COR-L47 (cell line): ENCODE measurements at regions not wholly inside any gene's neighbourhood (a gene's known extent, or its start where the extent isn't known, plus 50 kb on each side); places are given as distances from the start of the nearest gene placed in this dataset.
"Not testable (repeated sequence)": the region's sequence is repeated elsewhere in the genome, so short reads cannot be mapped to it uniquely, and the experiment has no call there.

Source experiments
- DNase-seq: peaks from one replicate; lab custom pipeline; 2025; lab: John Stamatoyannopoulos, UW

DNA sequence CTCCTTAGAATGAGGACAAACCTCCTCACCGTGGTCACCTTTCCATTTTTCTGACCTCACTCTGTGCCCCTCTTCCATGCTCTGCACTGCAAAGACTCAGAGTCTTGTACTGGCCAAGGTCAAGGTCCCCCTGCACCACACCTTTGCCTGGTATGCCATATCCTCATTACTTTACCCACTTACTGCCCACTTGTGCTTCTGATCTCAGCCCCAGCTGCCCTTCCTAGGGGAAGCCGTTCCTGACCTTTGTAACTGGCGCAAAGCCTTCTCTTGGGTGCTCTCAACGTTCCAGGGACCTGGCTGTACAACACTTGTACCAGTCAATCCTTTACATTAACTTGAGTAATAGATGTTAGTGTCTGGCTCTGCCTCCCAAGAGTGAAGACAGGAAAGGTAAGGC is 256.0 kb downstream of the SV2B start:
- DNase-seq: no peak

DNA sequence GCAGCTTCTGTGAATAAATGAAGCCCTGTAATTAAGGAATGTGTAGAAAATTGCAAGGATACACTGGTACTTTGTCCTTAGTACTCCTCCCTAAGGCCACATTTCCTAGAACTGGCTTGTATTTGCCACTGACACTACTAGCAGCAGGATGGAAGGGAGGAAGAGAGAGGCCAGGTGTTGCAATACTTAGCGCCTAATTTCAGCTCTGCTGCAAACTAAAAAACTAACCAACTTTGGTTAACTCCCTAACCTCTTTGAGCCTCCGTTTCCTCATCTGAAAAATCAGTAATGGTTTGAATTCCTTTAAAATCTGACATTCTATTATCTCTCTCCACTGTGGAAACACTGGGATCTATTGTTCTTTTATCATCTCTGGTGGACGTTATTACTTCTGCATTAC is 257.0 kb downstream of the SV2B start:
- no peak for DNase-seq

DNA sequence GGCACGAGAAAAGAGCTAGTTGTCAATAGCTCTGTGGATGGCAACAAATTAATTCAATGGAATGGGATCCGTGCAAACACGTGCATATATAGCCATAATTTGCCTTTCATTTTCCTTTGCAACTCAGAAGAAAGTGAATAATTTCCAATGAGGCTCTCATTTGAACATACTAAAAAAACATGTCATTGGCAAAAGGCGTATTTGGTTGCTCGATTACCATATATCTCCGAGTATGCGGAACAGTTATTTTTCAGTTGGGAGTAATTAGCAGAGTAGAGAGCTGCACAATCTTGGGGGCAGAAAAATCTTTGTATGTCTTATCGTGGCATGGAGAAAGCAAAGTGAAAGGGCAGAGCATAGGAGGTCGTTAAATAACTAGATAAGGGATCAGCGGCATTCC is 257.4 kb downstream of the SV2B start:
- DNase-seq: no peak

DNA sequence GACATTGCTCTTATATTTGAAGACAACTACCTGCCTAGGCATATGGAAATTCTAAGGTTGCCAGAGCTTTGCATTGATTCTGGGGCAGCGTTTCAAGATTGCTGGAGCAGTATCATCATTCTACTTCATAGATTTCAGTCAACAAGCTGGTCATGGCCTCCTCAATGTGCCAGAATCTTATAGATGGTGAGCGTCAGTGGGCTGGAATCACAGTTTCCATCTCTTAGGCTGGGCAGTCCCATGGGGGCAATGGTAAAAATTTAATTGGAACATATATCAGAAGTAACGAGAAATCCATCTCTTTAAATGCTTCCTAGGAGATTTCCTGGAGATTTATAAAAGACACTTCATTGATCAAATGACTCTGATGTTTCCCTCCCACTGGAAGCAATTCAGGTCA is 258.3 kb downstream of the SV2B start:
- DNase-seq: no peak

DNA sequence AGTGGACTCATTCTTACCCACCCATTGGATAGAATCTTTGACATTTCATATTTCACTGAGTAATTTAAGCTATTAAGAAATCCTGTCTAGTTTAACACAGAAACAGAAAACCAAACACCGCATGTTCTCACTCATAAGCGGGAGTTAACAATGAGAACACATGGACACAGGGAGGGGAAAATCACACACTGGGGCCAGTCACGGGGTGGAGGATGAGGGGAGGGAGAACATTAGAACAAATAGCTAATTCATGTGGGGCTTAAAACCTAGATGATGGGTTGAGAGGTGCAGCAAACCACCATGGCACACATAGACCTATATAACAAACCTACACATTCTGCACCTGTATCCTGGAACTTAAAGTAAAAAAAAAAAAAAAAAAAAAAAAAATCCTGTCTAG is 261.6 kb downstream of the SV2B start:
- DNase-seq: not testable (repeated sequence)

DNA sequence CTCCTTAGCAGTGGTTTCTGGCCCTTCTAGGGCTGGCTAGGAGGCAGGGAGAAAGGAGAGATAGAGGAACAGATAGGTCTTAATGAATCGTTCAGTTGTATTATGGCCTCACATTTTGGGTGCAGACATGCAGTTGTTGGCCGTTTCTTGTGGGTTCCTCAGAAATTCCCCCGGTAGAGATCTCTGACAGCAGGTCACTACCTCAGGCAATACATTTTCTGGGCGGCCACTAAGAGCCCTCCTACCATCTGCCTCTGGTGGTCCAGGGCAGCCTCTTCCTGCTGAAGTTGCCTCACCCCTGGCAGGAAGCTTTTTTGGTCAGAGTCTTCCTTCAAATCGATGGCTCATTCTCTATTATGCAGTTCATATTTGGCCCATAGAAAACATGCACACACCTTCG is 266.1 kb downstream of the SV2B start:
- DNase-seq: no peak

DNA sequence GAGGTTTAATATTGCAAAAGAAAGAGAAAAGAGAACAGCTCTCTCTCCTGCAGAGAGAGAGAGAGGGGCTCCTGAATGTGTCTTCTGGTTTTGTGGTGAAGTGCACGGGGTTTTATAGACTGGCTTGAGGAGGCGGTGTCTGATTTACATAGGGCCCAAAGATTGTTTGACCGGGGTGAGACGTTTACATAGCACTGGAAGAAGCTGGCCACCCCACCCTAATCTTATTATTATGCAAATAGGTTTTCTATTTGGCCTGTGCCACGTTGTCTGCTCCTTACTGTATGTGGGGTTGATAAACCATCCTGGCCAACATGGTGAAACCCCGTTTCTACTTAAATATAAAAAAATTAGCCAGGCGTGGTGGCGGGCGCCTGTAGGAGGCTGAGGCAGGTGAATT is 268.6 kb downstream of the SV2B start:
- no peak for DNase-seq

DNA sequence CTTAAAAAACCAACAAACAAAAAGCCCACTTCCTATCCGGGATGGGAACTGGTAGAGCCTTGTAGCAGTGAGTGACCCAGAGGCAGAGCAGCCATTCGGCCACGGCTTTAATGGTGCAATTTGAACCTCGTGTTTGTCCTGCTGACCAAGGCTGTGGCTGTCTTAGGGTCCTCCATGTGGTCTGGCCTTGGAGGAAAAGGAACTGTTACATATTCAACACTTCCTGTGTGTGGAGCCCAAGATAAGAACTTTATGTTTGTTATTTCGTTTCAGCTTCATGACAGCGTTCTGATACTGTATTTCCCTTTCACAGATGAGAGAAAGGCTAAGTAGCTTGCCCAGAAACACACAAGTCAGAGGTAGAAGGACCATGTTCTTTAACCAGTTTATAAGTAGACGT is 269.8 kb downstream of the SV2B start:
- no peak for DNase-seq

DNA sequence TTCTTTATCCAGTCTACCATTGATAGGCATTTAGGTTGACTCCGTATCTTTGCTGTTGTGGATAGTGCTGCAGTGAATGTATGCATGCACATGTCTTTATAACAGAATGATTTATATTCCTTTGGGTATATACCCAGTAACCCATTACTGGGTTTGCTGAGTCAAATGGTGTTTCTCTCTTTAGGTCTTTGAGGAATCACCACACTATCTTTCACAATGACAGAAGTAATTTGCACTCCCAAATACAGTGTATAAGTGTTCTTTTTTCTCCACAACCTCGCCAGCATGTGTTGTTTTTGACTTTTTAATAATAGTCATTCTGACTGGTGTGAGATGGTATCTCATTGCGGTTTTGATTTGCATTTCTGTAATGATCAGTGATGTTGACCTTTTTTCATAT is 271.3 kb downstream of the SV2B start:
- DNase-seq: not testable (repeated sequence)

DNA sequence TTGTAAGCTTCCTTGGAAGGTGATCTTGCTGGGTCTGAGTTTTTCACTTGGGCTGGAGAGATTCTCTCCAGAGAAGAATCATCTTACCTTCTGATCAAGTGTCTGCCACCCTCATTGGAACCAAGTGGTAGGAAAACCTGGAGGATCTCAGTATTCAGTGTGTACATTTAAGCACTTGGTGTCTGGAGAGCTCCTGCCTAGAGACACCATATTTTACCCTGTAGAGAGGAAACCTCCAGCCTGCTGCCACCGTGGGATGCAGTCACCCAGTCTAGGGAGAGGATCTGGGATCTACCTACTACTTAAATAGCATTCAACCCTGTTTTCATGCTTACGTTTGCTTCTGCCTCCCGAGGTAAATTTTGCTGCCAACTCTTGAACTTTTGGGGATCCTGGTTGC is 274.3 kb downstream of the SV2B start:
- no peak for DNase-seq

DNA sequence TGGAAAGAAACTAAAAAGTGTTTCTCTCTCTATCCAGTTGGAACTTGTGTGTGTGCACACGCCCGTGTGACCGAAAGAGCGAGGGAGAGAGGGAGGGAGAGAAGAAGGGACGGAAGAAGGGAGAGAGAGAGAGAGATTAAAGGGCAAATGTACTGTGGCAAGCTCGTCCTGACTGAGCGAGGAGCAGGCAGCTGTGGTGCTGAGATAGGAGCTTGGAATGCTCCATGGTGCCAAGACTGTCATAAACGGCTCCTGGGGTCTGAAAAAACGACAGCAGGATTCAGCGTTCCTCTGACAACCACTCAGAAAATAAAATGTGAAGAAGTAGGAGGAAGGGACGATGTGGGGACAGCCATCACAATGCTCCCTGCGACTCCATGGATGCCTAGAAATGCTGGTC is 276.0 kb downstream of the SV2B start:
- no peak for DNase-seq

DNA sequence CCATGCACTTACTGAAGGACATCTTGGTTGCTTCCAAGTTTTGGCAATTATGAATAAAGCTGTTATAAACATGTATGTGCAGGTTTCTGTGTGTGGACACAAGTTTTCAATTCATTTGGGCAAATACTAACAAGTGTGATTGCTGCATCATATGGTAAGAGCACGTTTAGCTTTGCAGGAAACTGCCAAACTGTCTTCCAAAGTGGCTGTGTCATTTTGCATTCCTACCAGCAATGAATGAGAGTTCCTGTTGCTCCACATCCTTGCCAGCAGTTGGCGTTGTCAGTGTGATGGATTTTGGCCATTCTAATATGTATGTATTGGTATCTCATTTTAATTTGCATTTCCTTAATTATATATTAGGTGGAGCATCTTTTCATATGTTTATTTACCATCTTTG is 280.1 kb downstream of the SV2B start:
- DNase-seq: no peak

DNA sequence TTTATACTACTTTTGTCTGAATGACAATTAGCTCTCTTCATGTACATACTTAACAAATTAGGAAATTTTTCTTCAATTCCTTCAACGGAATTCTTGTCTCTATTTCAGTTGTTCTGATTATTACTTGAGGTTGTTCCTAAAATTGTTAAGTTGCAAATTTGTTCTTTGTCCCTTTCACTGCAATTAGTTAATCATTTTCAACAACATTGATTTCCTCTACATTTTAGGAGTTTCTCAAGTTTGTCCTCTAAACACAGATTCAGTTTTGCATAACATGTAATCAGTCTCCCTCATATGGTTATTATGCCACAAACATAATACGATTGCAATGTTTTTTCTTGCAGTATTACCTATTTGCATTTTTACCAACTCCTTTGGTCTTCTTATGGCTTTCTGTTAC is 283.5 kb downstream of the SV2B start:
- DNase-seq: no peak

DNA sequence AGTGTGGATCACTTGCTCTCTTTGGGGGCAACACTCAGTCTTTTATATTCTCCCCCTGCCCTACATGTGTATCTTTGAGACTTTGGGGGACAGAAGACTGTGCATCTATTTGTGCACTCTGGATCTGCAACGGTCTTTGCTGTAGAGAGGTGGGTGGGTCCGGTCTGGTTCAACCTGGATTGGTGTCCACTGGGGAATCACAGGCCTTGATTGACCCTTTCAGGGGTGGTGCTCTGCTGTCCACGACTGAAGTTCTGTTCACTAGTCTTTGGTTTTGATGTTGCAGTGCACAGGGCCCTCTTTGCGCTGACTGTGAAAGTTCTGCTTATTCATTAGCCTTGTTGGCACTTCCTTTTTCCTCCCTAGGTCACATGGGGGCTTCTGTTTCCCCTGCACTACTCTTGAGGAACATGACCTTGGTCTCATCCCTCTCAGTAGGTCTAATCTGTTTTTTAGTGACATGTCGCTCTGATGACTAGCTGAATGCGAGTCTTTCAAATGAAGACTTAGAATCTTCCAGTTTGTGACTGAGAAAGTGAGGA is 284.2 kb downstream of the SV2B start:
- no peak for DNase-seq

DNA sequence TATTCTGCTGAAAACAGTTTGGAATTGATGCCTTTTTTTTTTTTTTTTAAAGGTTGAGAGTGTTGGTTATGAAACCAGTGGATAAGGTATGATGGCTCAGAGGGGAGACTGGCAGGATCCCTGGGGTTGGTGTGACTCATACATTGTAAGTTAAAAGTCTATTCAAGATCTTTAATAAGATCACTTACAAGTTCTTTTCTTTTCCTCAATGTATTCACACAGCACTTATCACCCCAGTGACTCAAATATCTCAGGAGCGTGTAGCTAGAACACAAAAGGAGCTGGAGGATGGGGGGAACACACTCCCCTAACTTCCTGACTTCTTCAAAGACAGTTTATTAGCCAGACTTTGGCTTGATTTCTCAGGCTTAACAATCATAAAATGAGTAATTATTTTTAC is 285.3 kb downstream of the SV2B start:
- no peak for DNase-seq

DNA sequence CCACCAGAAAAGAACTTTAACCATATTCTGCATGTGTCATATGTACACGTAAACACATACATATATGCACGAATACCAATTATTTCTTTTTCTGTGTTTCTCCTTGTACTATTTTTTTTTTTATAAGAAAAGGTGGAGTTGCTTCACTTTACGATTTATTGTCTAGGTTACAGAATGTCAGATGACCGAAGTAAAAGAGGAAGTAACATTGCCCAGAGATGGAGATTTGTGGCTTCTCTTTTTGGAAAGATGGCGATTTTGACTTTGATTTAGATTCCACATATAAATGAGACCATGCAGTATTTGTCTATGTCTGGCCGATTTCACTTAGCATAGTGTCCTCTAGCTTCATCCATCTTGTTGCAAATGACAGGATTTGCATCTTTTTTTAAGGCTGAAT is 293.1 kb downstream of the SV2B start:
- no peak for DNase-seq

DNA sequence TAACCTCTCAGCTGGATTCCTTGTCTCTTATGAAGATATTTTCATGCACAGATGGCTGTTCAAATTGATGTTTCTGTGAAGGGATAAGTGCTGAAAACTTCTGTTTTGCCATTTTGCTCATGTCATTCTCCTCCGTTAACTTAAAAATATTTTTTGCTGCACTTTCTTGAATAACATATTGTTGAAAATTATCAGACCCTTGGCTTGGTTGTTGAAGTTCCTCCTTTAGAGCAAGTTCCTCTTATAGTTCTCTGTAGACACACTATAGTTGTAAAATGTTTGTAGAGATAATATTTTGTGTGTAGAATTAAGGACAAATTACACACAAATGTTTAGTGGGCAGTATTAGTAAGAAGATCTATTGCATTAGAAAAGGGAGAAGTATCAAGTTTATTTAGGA is 300.4 kb downstream of the SV2B start:
- no peak for DNase-seq

DNA sequence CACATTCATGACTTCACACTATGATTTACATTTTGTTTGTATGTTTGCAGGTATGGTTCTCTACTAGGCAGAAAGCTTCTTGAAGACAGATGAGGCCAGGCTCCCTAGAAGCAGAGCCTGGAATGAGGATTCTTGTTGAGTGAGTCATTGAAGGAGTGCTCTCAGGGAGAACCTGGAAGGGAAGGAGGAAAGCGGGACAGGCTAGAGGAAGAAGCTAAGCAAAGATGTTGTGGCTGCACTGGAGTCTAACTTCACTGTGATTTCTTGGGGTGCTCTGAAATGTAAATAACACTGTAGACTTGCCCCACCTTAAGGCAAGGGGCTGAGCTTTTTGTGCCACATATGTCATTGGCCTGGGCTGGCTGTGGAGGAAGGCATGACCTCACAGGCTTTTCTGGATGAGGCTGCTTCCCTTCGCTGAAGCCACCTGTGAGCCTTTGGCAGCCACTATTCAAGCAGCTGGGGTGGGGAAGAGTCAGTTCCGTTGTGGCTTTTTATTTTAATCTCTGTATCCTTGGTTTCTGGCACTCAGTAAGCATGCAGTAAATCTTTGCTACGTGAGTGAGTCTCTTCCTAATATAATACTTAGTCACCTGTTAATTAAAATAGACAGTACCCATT is 307.3 kb downstream of the SV2B start:
- DNase-seq: no peak

DNA sequence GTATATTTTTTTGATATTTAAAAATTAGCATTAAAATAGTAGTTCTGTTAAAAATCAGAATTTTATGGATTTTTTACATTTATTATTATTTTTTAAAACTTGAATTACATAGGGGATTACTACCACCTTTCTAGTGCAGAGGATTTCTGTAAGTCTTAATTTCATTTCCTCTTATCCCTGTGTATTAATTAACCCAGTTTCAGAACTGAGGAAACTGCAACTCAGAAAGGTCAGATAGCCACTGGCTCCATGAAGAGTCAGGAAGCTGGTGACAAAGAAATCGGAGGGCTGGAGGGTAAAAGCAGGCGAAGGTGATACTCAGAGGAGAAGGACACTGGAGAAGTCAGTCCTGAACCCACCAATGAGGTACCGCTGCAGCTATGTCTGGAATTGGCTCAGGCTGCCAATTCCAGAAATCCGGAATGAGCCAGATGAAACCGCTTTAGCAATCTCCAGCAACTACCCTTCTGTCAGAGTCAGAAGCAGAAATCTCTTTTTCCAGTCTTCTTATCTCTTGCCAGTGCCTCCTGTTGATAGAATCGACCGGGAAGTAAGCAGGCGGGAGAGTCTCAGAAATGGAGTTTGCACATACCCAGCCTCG is 308.5 kb downstream of the SV2B start:
- DNase-seq: no peak

DNA sequence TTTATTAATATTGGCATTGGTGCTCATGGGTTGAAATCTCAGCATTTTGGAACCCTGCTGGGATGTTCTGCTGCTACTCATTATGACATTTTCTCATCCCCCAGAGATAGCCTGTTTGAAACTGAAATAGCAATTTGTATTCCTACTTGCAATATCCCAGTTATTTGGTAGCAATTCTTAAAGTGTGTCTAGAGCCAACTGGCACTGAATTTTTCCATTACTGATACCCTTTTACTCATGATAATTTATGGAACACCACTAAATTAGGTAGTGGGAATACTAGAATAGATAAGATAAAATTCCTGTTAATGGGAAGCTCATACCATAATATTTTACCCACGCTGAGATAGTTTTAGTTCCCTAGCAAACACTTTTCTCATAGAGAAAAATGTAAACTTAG is 309.3 kb downstream of the SV2B start:
- DNase-seq: no peak

DNA sequence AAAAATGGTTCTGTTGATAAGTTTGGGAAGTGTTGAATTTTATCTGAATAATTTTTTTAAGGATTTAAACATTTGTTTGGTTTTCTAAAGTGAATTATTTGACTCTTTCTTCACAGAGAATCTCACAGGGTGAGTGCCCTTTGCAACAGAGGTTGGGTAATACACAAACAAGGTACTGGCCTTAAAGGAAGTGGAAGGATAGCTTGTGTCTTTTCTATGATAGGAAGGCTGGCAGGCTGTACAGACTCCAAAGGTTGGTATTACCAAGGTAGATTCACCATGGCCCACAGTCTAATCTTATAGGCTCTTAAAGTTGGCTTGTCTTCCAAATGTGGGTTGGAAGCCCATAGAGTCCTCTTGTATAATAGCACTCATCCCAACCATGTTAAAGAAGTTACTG is 311.5 kb downstream of the SV2B start:
- no peak for DNase-seq

DNA sequence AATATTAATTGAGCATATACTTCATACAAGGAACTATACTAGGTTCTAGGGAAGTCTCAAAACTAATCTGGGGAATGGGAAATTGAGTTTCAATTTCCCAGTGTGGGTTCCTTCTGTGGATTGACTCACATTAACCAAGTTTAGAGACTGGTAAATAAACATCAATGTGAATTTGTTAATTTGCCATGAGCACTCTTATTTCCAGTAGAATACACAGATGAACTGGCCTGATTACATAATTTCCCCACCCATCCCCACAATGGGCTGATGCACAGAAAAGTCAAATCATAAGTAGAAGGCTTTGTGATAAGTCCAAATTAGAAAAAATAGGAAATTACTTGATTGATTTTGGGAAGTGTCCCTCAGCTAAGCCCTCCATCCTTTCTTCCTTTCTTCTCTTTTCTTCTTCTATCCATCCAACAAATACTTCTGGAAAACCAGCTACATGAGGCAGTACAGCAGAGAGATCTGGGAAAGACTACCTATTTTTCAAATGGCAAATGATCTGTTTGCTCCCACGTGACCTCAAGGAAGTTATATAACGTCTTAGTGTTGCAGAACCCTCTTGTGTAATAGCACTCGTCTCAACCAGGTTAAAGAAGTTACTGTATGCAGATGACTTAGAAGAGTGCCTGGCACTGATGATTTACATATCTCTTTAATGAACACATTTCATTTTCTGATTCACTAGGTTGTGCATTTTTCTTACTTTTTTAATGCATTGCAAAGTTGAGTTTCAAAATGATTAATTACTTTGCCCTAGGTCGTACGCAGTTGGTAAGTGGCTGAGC is 312.3 kb downstream of the SV2B start:
- DNase-seq: no peak

DNA sequence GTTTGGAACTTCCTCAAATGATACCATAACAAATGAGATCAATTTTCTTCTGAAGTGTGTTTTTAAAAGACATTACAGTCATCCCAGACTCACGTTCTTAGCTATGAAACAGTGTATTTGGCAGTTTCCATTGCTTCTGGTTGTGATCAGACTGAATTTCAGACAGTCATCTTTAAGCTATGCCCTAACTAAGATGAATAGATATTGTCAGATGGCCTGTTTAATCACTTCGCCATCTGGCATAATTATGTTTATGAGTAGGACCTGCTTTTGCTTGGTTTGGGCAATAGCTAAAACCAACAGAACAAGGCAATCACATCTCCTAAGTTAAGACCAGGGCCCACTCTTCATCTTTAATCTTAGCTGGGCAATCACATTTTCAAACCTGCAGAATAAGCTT is 313.1 kb downstream of the SV2B start:
- DNase-seq: no peak
